ENCODE measurements at regions not wholly inside any gene's neighbourhood (a gene's known extent, or its start where the extent isn't known, plus 50 kb on each side); places are given as distances from the start of the nearest gene placed in this dataset.

DNA sequence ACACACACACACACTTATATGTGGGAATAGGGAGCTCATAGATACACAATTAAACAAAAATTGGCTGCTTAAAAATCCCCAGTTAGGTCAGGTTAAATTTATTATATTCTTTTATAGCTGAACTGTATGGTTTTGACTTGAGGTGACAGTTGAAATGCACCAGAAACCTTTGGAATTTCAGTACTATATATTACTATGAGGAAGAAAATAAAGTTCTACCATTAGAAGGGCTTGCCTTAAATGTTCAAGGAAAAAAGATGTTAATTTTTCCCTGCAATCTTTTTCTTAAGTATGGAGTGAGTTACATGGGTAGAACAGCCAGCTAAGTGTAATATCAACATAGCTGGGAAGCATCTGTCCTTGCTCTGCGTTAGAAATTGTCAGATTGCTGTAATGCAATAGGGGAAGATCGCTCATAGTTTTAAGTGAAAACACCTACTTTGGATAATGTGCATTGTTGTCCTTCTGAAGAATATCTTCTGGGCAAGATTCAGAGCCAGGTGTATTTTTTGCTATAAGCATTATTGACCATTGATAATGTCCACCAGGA lies 415.8 kb upstream of the MKI67 start:
- POLR2A ChIA-PET: no interaction called here
- H3K4me1 Mint-ChIP-seq: peaks cover 0 to 2% (median 0%) of the 10 kb centered on the region in 4 donors
- H3K36me3 Mint-ChIP-seq: no peaks in the 10 kb centered on the region
- H3K27ac Mint-ChIP-seq: no peak overlapping the region
- H3K4me3 Mint-ChIP-seq: no peak overlapping the region
- ATAC-seq (no peak), DNase-seq (no peak)
- peaks cover 15 to 48% (median 32%) of the 10 kb centered on the region in 5 donors for H3K27me3 Mint-ChIP-seq
- peaks cover 0 to 2% (median 0%) of the 10 kb centered on the region in 9 donors for H3K9me3 Mint-ChIP-seq

GRCh38 chr10:128542659-128543058 lies 416.4 kb upstream of the MKI67 start:
- DNase-seq (no peak), ATAC-seq (no peak)
- no peaks in the 10 kb centered on the region for H3K36me3 Mint-ChIP-seq
- H3K4me3 Mint-ChIP-seq: no peak overlapping the region
- no peak overlapping the region for H3K27ac Mint-ChIP-seq
- peaks cover 0 to 2% (median 0%) of the 10 kb centered on the region in 9 donors for H3K9me3 Mint-ChIP-seq
- H3K27me3 Mint-ChIP-seq: peaks cover 13 to 48% (median 34%) of the 10 kb centered on the region in 5 donors
- POLR2A ChIA-PET: no interaction called here
- peaks cover 0 to 2% (median 0%) of the 10 kb centered on the region in 4 donors for H3K4me1 Mint-ChIP-seq

- POLR2A ChIA-PET: no interaction called here
- no peak for DNase-seq
- peaks cover 0 to 2% (median 0%) of the 10 kb centered on the region in 4 donors for H3K4me1 Mint-ChIP-seq
- no peaks in the 10 kb centered on the region for H3K36me3 Mint-ChIP-seq
- peaks cover 13 to 48% (median 32%) of the 10 kb centered on the region in 5 donors for H3K27me3 Mint-ChIP-seq
- H3K9me3 Mint-ChIP-seq: peaks cover 0 to 2% (median 0%) of the 10 kb centered on the region in 9 donors
- H3K4me3 Mint-ChIP-seq: no peak overlapping the region
- H3K27ac Mint-ChIP-seq: no peak overlapping the region
- no peak for ATAC-seq
These were observed 416.9 kb upstream of the MKI67 start for GRCh38 chr10:128543151-128543550.

DNA sequence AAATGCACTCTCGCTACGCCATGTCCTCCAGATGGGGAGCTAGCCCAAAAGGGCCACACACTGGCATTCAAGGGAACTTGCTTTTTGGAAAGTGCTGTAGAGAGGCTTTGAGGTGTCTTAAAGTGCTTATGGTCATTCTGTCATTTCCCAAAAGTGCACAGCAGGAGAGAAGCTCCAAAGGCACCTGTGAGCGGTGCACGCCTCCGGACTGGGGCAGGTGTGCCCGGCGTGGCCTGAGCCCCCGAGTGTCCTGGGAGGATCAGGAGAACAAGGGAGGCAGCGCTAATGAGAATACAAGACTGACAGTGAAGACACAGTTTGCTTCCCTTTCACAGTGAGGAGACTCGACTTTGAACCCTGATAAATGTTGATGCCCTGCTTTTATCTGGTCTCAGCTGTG lies 419.0 kb upstream of the MKI67 start:
- Mint-ChIP-seq H3K4me3 (no peak overlapping the region), H3K4me1 (no peaks in the 10 kb centered on the region), H3K27me3 (peaks cover 4 to 36% (median 19%) of the 10 kb centered on the region in 5 donors), H3K9me3 (peaks cover 0 to 7% (median 0%) of the 10 kb centered on the region in 9 donors), H3K27ac (no peak overlapping the region), H3K36me3 (no peaks in the 10 kb centered on the region)
- ATAC-seq: no peak
- POLR2A ChIA-PET: no interaction called here
- no peak for DNase-seq

DNA sequence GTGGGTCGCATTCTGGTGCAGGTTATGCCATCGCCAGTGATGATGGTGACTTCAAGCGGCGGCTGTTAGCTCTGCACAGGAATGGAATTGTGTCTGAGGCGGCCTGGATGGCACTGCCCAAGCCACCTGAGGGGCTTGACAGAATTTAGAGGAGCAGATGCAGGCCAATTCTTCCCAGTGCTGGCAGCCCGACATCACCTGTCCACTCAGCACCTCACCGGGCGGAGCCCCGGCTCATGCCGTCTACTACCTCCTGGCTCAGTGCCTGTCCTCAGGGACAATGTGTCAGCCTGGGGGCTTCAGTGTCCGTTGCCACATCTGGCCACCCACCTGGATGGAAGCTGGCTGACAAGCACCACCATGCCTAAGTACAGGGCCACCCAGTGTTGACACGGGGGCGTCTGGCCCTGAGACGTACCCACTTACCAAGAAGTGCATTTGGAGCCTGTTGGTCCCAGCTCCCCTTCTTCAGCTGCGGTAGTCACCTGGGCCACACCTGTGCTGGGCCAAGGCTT lies 420.5 kb upstream of the MKI67 start:
- ATAC-seq (no peak), DNase-seq (no peak)
- POLR2A ChIA-PET: no interaction called here
- no peak overlapping the region for H3K27ac Mint-ChIP-seq
- peaks cover 0 to 10% (median 0%) of the 10 kb centered on the region in 9 donors for H3K9me3 Mint-ChIP-seq
- peaks cover 4 to 28% (median 9%) of the 10 kb centered on the region in 5 donors for H3K27me3 Mint-ChIP-seq
- H3K4me1 Mint-ChIP-seq: no peaks in the 10 kb centered on the region
- no peak overlapping the region for H3K4me3 Mint-ChIP-seq
- H3K36me3 Mint-ChIP-seq: no peaks in the 10 kb centered on the region

- H3K9me3 Mint-ChIP-seq: peaks cover 0 to 14% (median 5%) of the 10 kb centered on the region in 9 donors
- ATAC-seq (no peak), DNase-seq (no peak)
- H3K36me3 Mint-ChIP-seq: peaks cover 0 to 7% (median 0%) of the 10 kb centered on the region in 3 donors
- H3K4me3 Mint-ChIP-seq: no peak overlapping the region
- POLR2A ChIA-PET: no interaction called here
- no peaks in the 10 kb centered on the region for H3K4me1 Mint-ChIP-seq
- no peak overlapping the region for H3K27ac Mint-ChIP-seq
- peaks cover 0 to 21% (median 5%) of the 10 kb centered on the region in 5 donors for H3K27me3 Mint-ChIP-seq
These were observed 422.9 kb upstream of the MKI67 start for GRCh38 chr10:128549101-128549608.

GRCh38 chr10:128550045-128550444 lies 423.8 kb upstream of the MKI67 start:
- peaks cover 0 to 2% (median 0%) of the 10 kb centered on the region in 4 donors for H3K4me1 Mint-ChIP-seq
- H3K9me3 Mint-ChIP-seq: peaks cover 0 to 19% (median 5%) of the 10 kb centered on the region in 9 donors
- peaks cover 0 to 7% (median 0%) of the 10 kb centered on the region in 3 donors for H3K36me3 Mint-ChIP-seq
- H3K4me3 Mint-ChIP-seq: no peak overlapping the region
- H3K27me3 Mint-ChIP-seq: peaks cover 0 to 26% (median 11%) of the 10 kb centered on the region in 5 donors
- POLR2A ChIA-PET: no interaction called here
- ATAC-seq (no peak), DNase-seq (no peak)
- H3K27ac Mint-ChIP-seq: no peak overlapping the region

GRCh38 chr10:128551475-128551874 lies 425.3 kb upstream of the MKI67 start:
- H3K9me3 Mint-ChIP-seq: peaks cover 0 to 19% (median 5%) of the 10 kb centered on the region in 9 donors
- peaks cover 0 to 7% (median 0%) of the 10 kb centered on the region in 3 donors for H3K36me3 Mint-ChIP-seq
- no peak overlapping the region for H3K4me3 Mint-ChIP-seq
- peaks cover 0 to 26% (median 17%) of the 10 kb centered on the region in 5 donors for H3K27me3 Mint-ChIP-seq
- no peak for DNase-seq
- POLR2A ChIA-PET: no interaction called here
- H3K27ac Mint-ChIP-seq: peak overlapping the region in 1 of 10 donors; percentile 63
- ATAC-seq: no peak
- H3K4me1 Mint-ChIP-seq: peaks cover 0 to 2% (median 0%) of the 10 kb centered on the region in 4 donors

GRCh38 chr10:128553755-128554154 lies 427.5 kb upstream of the MKI67 start:
- H3K9me3 Mint-ChIP-seq: peaks cover 0 to 19% (median 5%) of the 10 kb centered on the region in 9 donors
- peaks cover 1 to 40% (median 18%) of the 10 kb centered on the region in 5 donors for H3K27me3 Mint-ChIP-seq
- no peak overlapping the region for H3K27ac Mint-ChIP-seq
- POLR2A ChIA-PET: no interaction called here
- no peak for DNase-seq
- H3K36me3 Mint-ChIP-seq: peaks cover 0 to 7% (median 0%) of the 10 kb centered on the region in 3 donors
- no peak overlapping the region for H3K4me3 Mint-ChIP-seq
- ATAC-seq: no peak
- H3K4me1 Mint-ChIP-seq: peaks cover 0 to 2% (median 0%) of the 10 kb centered on the region in 4 donors

- Mint-ChIP-seq H3K27ac (peak overlapping the region in 1 of 10 donors; percentile 63), H3K4me1 (peaks cover 0 to 2% (median 0%) of the 10 kb centered on the region in 4 donors), H3K9me3 (peaks cover 0 to 12% (median 3%) of the 10 kb centered on the region in 9 donors), H3K27me3 (peaks cover 1 to 28% (median 20%) of the 10 kb centered on the region in 5 donors), H3K36me3 (peaks cover 0 to 7% (median 0%) of the 10 kb centered on the region in 3 donors), H3K4me3 (no peak overlapping the region)
- POLR2A ChIA-PET: no interaction called here
- no peak for ATAC-seq
- no peak for DNase-seq
These were observed 430.2 kb upstream of the MKI67 start for GRCh38 chr10:128556182-128557110.

DNA sequence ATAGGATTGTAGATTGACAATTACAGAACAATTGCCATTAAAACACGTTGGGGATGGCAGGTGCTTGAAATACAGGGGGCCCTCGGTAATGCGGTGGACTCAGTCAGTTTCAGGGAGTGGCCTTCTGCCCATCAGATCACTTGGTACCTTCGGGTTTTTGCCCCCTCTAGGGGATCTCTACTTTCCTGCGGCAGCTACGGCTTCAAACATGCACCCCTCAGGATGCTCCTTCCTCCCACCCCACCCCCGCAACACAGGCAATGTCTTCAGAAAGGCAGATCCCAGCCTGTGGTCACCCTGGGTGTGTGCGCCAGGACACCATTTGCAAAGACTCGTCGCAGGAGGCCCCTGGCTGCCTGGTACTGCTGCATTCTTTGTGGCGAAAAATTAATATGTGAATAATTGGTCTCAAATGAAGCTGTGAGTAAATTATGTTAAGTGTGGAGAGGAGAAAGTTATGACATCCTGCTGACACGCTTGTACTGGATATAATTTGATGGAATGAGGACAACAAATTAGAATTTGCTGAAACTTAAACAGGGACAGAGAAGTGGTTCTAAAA lies 431.0 kb upstream of the MKI67 start:
- Mint-ChIP-seq H3K27ac (no peak overlapping the region), H3K36me3 (peaks cover 0 to 3% (median 0%) of the 10 kb centered on the region in 3 donors), H3K9me3 (peaks cover 0 to 12% (median 2%) of the 10 kb centered on the region in 9 donors), H3K27me3 (peaks cover 3 to 35% (median 18%) of the 10 kb centered on the region in 5 donors), H3K4me1 (peaks cover 0 to 2% (median 0%) of the 10 kb centered on the region in 4 donors), H3K4me3 (no peak overlapping the region)
- no peak for ATAC-seq
- POLR2A ChIA-PET: no interaction called here
- DNase-seq: no peak

DNA sequence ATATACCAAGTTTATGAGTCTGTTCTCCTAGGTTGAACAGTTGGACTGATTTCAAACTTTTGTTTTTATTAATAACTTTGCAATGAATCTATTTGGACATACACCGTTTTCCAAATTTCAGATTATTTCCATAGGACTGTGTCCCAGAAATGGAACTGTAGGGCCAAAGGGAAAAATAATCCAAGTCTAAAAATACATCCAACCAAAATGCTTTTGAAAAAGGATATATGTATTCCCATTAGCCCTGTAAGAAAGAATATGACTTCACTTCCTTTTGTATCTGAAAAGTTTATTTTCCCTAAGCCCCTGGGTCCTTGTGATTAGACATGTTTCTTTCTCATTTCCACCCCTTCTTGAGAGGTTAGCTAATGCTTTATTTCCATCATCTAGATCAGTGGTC lies 434.2 kb upstream of the MKI67 start:
- no peak for DNase-seq
- H3K4me3 Mint-ChIP-seq: no peak overlapping the region
- H3K36me3 Mint-ChIP-seq: no peaks in the 10 kb centered on the region
- POLR2A ChIA-PET: no interaction called here
- peaks cover 5 to 23% (median 11%) of the 10 kb centered on the region in 5 donors for H3K27me3 Mint-ChIP-seq
- no peaks in the 10 kb centered on the region for H3K4me1 Mint-ChIP-seq
- ATAC-seq: no peak
- peaks cover 0 to 10% (median 0%) of the 10 kb centered on the region in 9 donors for H3K9me3 Mint-ChIP-seq
- H3K27ac Mint-ChIP-seq: no peak overlapping the region
